HEK293 (cell line): ENCODE measurements at regions not wholly inside any gene's neighbourhood (a gene's known extent, or its start where the extent isn't known, plus 50 kb on each side); places are given as distances from the start of the nearest gene placed in this dataset.

Experiments used
- CTCF ChIA-PET: fragments of 350-600 bp; formaldehyde crosslinking; extraction: SDS; loops from one replicate; lab custom pipeline; 2021; ENCODE audit warnings: antibody characterized with exemption; lab: Yijun Ruan, JAX
- POLR2A ChIA-PET: fragments of 300-600 bp; formaldehyde crosslinking; extraction: SDS; loops from one replicate; lab custom pipeline; 2020; ENCODE audit warnings: antibody characterized with exemption, inconsistent platforms; lab: Yijun Ruan, JAX
- H3K27ac ChIP-seq: fragments of 200-500 bp; sonication (Bioruptor generic); 2 replicates; pipeline ENCODE4 v1.5.1; 2014; ENCODE audit warnings: low read depth, low read length, control low read depth, inconsistent platforms; ENCODE audit errors: extremely low read depth
- H3K36me3 ChIP-seq, 2 experiments: fragments of 200-500 bp in 1 of 2; sonication (Bioruptor generic) in 1 of 2; 1 replicate in 1 of 2; 2 replicates in 1 of 2; pipeline ENCODE4 v1.5.1; 2014 to 2017; ENCODE audit warnings: inconsistent platforms in 2 of 2, low read length in 2 of 2; ENCODE audit not compliant: control insufficient read depth in 2 of 2, insufficient read depth in 1 of 2
- H3K4me1 ChIP-seq: fragments of 200-500 bp; sonication (Bioruptor generic); 2 replicates; pipeline ENCODE4 v1.5.1; 2014; ENCODE audit warnings: mild to moderate bottlenecking, low read length, inconsistent platforms; ENCODE audit not compliant: control insufficient read depth, insufficient read depth
- H3K4me3 ChIP-seq: 2 replicates; pipeline ENCODE4 v1.5.1; 2011; ENCODE audit warnings: low read depth, mild to moderate bottlenecking, control low read depth, low read length, moderate library complexity
- H3K9me3 ChIP-seq: fragments of 200-500 bp; sonication (Bioruptor generic); 2 replicates; pipeline ENCODE4 v1.5.1; 2014; ENCODE audit warnings: low read depth, low read length, inconsistent platforms; ENCODE audit not compliant: control insufficient read depth, insufficient read depth
- CTCF ChIP-seq: fragments of 450-650 bp; formaldehyde crosslinking; IDR thresholded peaks from 2 replicates; pipeline ENCODE4 v1.5.1; 2016; ENCODE audit warnings: missing biosample characterization, missing genetic modification characterization
- ELK4 ChIP-seq: IDR thresholded peaks from 2 replicates; pipeline ENCODE4 v1.6.1; 2011; ENCODE audit warnings: mild to moderate bottlenecking, low read depth, low read length, borderline replicate concordance
- GLIS1 ChIP-seq: fragments of 450-650 bp; formaldehyde crosslinking; IDR thresholded peaks from 2 replicates; pipeline ENCODE4 v1.5.1; 2016; ENCODE audit warnings: missing biosample characterization, missing genetic modification characterization
- OSR2 ChIP-seq: fragments of 450-650 bp; formaldehyde crosslinking; IDR thresholded peaks from 2 replicates; pipeline ENCODE4 v1.5.1; 2016; ENCODE audit warnings: missing biosample characterization, missing genetic modification characterization
- OVOL3 ChIP-seq: fragments of 450-650 bp; formaldehyde crosslinking; IDR thresholded peaks from 2 replicates; pipeline ENCODE4 v1.5.1; 2016; ENCODE audit warnings: missing biosample characterization, missing genetic modification characterization
- PRDM1 ChIP-seq: fragments of 450-650 bp; formaldehyde crosslinking; IDR thresholded peaks from 2 replicates; pipeline ENCODE4; 2016; ENCODE audit warnings: missing biosample characterization, missing genetic modification characterization
- WT1 ChIP-seq: fragments of 450-650 bp; formaldehyde crosslinking; IDR thresholded peaks from 2 replicates; pipeline ENCODE4 v1.5.1; 2016; ENCODE audit warnings: missing biosample characterization, missing genetic modification characterization
- YY1 ChIP-seq: fragments of 450-650 bp; formaldehyde crosslinking; IDR thresholded peaks from 2 replicates; pipeline ENCODE4 v1.5.1; 2018; ENCODE audit warnings: missing biosample characterization, missing genetic modification characterization
- YY2 ChIP-seq: fragments of 450-650 bp; formaldehyde crosslinking; IDR thresholded peaks from 2 replicates; pipeline ENCODE4 v1.5.1; 2016; ENCODE audit warnings: missing biosample characterization, missing genetic modification characterization
- ZBTB6 ChIP-seq: fragments of 450-650 bp; formaldehyde crosslinking; IDR thresholded peaks from 2 replicates; pipeline ENCODE4 v1.5.1; 2017; ENCODE audit warnings: missing biosample characterization, missing genetic modification characterization
- ZEB2 ChIP-seq: fragments of 450-650 bp; formaldehyde crosslinking; IDR thresholded peaks from 2 replicates; pipeline ENCODE4 v1.5.1; 2016; ENCODE audit warnings: missing biosample characterization, missing genetic modification characterization
- ZNF132 ChIP-seq: fragments of 450-650 bp; formaldehyde crosslinking; IDR thresholded peaks from 2 replicates; pipeline ENCODE4 v1.5.1; 2017; ENCODE audit warnings: missing biosample characterization, missing genetic modification characterization, borderline replicate concordance
- ZNF169 ChIP-seq: fragments of 450-650 bp; formaldehyde crosslinking; IDR thresholded peaks from 2 replicates; pipeline ENCODE4 v1.5.1; 2016; ENCODE audit warnings: missing biosample characterization, missing genetic modification characterization
- ZNF311 ChIP-seq: fragments of 450-650 bp; formaldehyde crosslinking; IDR thresholded peaks from 2 replicates; pipeline ENCODE4 v1.5.1; 2017; ENCODE audit warnings: missing biosample characterization, missing genetic modification characterization, borderline replicate concordance
- ZNF335 ChIP-seq: fragments of 450-650 bp; formaldehyde crosslinking; conservative IDR thresholded peaks from 2 replicates; pipeline ENCODE4 v1.5.1; 2016; ENCODE audit warnings: missing biosample characterization, missing genetic modification characterization
- ZNF391 ChIP-seq: fragments of 450-650 bp; formaldehyde crosslinking; IDR thresholded peaks from 2 replicates; pipeline ENCODE4 v1.5.1; 2016; ENCODE audit warnings: low read depth, missing biosample characterization, missing genetic modification characterization, borderline replicate concordance
- ZNF48 ChIP-seq: fragments of 450-650 bp; formaldehyde crosslinking; IDR thresholded peaks from 2 replicates; pipeline ENCODE4 v1.5.1; 2016; ENCODE audit warnings: missing biosample characterization, missing genetic modification characterization
- ZNF558 ChIP-seq: fragments of 450-650 bp; formaldehyde crosslinking; IDR thresholded peaks from 2 replicates; pipeline ENCODE4 v1.5.1; 2016; ENCODE audit warnings: missing biosample characterization, missing genetic modification characterization
- ZNF626 ChIP-seq: fragments of 450-650 bp; sonication (Bioruptor Pico); formaldehyde crosslinking; IDR thresholded peaks from 2 replicates; pipeline ENCODE4 v1.5.1; 2018; ENCODE audit warnings: missing biosample characterization, missing genetic modification characterization, inconsistent platforms
- ZNF660 ChIP-seq: fragments of 450-650 bp; IDR thresholded peaks from 2 replicates; pipeline ENCODE4 v1.5.1; 2018; ENCODE audit warnings: missing biosample characterization, mild to moderate bottlenecking, missing genetic modification characterization
- ZNF768 ChIP-seq: fragments of 450-650 bp; formaldehyde crosslinking; IDR thresholded peaks from 2 replicates; pipeline ENCODE4 v1.5.1; 2018; ENCODE audit warnings: missing biosample characterization, mild to moderate bottlenecking, missing genetic modification characterization
- ZXDB ChIP-seq: fragments of 450-650 bp; formaldehyde crosslinking; IDR thresholded peaks from 2 replicates; pipeline ENCODE4 v1.5.1; 2016; ENCODE audit warnings: missing biosample characterization, missing genetic modification characterization
- TF ChIP-seq, protein P1 (sequence below): fragments of 450-650 bp; formaldehyde crosslinking; IDR thresholded peaks from 2 replicates; pipeline ENCODE4 v1.5.1; 2016; ENCODE audit warnings: missing biosample characterization, missing genetic modification characterization
- TF ChIP-seq, protein P2 (sequence below): fragments of 450-650 bp; IDR thresholded peaks from 2 replicates; pipeline ENCODE4 v1.5.1; 2018; ENCODE audit warnings: missing biosample characterization, missing genetic modification characterization

DNA sequence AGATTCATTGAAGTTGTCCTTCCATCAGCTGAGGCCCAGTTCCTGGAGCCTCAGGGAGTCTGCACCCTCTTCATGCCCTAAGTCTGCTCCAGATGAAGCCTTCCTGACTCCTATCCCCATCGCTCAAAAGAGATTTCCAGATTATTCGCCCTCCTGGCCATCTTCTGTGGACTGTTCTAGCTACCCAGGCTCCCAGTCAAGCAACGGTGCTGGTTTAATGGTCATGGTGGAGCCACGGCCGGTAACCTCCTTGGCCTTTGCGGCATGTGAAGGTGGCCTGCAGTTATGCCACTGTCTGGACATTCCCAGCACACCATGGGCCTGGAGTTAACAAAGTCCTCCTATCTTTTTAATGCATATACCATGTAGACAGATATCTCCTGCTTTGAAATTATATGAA, 140.1 kb upstream of the ASB18 start:
- Histone ChIP-seq H3K9me3 (no peaks in the 10 kb centered on the region), H3K27ac (no peak overlapping the region)
- CTCF ChIA-PET = interaction anchor here (0.7 to 1.1 kb wide), 2 partner anchors 23 to 195 kb away, joined by 3 read pairs; no protein-coding TSS in a partner anchor
- POLR2A ChIA-PET = no interaction called here
- TF ChIP-seq ZNF335 (tag by site-specific recombination) (no peak), ZNF660 (tag by site-specific recombination) (no peak), ZNF48 (tag by site-specific recombination) (no peak), ZNF132 (no peak), YY1 (tag by site-specific recombination) (no peak), OSR2 (no peak), YY2 (tag by site-specific recombination) (no peak)
- TF ChIP-seq, all 188 proteins: peak for 0
- Histone ChIP-seq H3K36me3 (no peaks in the 10 kb centered on the region), H3K4me1 (no peaks in the 10 kb centered on the region), H3K4me3 (no peak overlapping the region)

DNA sequence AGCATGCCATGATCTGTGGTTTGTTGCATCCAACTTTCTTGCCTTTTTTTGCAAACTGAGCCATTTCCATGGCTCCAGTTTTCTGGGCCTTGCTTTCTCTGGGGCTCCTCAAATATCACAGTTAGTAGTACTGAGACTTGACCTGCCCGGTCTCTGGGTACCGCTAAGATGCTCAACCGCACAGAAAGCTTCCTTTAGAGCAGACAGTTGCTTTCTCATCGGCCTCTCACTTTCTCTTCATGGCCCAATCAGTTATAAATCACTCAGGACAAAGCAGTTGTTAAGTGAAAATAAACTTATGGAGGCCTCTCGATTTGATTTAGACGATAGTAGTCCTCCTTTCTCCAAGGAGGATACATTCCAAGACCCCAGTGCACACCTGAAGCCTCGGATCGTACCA, 141.2 kb upstream of the ASB18 start:
- POLR2A ChIA-PET = no interaction called here
- Histone ChIP-seq H3K4me1 (no peaks in the 10 kb centered on the region), H3K9me3 (no peaks in the 10 kb centered on the region), H3K36me3 (no peaks in the 10 kb centered on the region), H3K4me3 (no peak overlapping the region), H3K27ac (no peak overlapping the region)
- CTCF ChIA-PET = no interaction called here
- no peak for TF ChIP-seq ZXDB (tag by site-specific recombination)
- TF ChIP-seq ZNF626 = no peak

DNA sequence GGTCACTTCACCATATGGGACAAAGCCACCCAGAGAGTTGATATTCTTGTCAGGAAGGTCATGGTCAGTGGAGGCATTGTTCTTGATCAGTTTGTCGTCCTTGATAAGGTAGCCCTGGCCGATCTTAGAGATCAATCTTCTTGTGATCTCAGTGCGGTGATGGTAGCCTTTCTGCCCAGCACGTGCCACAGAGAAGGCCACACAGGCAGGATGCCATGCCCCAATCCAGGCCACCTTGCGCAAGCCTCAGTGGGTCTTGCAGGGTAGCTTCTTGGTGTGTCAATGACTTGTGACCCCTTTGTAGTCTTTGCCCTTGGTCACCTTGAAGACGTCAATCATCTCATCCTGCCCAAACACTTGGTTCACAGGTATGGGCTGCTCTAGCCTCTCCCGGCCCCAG, 143.9 kb upstream of the ASB18 start:
- Histone ChIP-seq H3K27ac (no peak overlapping the region), H3K4me1 (no peaks in the 10 kb centered on the region), H3K4me3 (no peak overlapping the region), H3K36me3 (no peaks in the 10 kb centered on the region), H3K9me3 (no peaks in the 10 kb centered on the region)
- POLR2A ChIA-PET = no interaction called here
- CTCF ChIA-PET = no interaction called here
- TF ChIP-seq, protein P1, sequence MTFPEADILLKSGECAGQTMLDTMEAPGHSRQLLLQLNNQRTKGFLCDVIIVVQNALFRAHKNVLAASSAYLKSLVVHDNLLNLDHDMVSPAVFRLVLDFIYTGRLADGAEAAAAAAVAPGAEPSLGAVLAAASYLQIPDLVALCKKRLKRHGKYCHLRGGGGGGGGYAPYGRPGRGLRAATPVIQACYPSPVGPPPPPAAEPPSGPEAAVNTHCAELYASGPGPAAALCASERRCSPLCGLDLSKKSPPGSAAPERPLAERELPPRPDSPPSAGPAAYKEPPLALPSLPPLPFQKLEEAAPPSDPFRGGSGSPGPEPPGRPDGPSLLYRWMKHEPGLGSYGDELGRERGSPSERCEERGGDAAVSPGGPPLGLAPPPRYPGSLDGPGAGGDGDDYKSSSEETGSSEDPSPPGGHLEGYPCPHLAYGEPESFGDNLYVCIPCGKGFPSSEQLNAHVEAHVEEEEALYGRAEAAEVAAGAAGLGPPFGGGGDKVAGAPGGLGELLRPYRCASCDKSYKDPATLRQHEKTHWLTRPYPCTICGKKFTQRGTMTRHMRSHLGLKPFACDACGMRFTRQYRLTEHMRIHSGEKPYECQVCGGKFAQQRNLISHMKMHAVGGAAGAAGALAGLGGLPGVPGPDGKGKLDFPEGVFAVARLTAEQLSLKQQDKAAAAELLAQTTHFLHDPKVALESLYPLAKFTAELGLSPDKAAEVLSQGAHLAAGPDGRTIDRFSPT (tag by site-specific recombination) = no peak
- no peak for TF ChIP-seq ZEB2 (tag by site-specific recombination)
- TF ChIP-seq ZNF169 (tag by site-specific recombination) = no peak
- TF ChIP-seq ZXDB (tag by site-specific recombination) = no peak
- no peak for TF ChIP-seq ZNF391 (tag by site-specific recombination)
- TF ChIP-seq CTCF (tag by site-specific recombination) = no peak
- no peak for TF ChIP-seq PRDM1 (tag by site-specific recombination)
- TF ChIP-seq ELK4 = no peak
- TF ChIP-seq WT1 (tag by site-specific recombination) = no peak
- TF ChIP-seq, protein P2, sequence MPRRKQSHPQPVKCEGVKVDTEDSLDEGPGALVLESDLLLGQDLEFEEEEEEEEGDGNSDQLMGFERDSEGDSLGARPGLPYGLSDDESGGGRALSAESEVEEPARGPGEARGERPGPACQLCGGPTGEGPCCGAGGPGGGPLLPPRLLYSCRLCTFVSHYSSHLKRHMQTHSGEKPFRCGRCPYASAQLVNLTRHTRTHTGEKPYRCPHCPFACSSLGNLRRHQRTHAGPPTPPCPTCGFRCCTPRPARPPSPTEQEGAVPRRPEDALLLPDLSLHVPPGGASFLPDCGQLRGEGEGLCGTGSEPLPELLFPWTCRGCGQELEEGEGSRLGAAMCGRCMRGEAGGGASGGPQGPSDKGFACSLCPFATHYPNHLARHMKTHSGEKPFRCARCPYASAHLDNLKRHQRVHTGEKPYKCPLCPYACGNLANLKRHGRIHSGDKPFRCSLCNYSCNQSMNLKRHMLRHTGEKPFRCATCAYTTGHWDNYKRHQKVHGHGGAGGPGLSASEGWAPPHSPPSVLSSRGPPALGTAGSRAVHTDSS (tag by site-specific recombination) = no peak
- TF ChIP-seq ZNF768 (tag by site-specific recombination) = no peak
- TF ChIP-seq ZNF311 = no peak
- TF ChIP-seq OVOL3 (tag by site-specific recombination) = no peak
- TF ChIP-seq ZNF558 = no peak
- no peak for TF ChIP-seq ZBTB6 (tag by site-specific recombination)
- no peak for TF ChIP-seq GLIS1 (tag by site-specific recombination)
